A673 (cell line): ENCODE measurements at regions not wholly inside any gene's neighbourhood (a gene's known extent, or its start where the extent isn't known, plus 50 kb on each side); places are given as distances from the start of the nearest gene placed in this dataset.
A peak's percentile ranks its signal among the peaks of the same experiment; 100 is the strongest.

Source experiments
- EZH2 ChIP-seq: fragments of 200-600 bp; sonication (generic); IDR thresholded peaks from 2 replicates; pipeline ENCODE4 v1.6.1; 2017; ENCODE audit warnings: borderline replicate concordance, low read depth, mild to moderate bottlenecking, mixed read lengths, antibody characterized with exemption, low read length; ENCODE audit not compliant: poor library complexity, severe bottlenecking
- TF ChIP-seq, protein P1 (sequence below): fragments of 300-800, 200-600 bp; sonication (generic); conservative IDR thresholded peaks from 2 replicates; pipeline ENCODE4 v1.5.1; 2017; ENCODE audit warnings: low read depth, mild to moderate bottlenecking, antibody characterized with exemption, low read length, moderate library complexity, mixed read lengths

DNA sequence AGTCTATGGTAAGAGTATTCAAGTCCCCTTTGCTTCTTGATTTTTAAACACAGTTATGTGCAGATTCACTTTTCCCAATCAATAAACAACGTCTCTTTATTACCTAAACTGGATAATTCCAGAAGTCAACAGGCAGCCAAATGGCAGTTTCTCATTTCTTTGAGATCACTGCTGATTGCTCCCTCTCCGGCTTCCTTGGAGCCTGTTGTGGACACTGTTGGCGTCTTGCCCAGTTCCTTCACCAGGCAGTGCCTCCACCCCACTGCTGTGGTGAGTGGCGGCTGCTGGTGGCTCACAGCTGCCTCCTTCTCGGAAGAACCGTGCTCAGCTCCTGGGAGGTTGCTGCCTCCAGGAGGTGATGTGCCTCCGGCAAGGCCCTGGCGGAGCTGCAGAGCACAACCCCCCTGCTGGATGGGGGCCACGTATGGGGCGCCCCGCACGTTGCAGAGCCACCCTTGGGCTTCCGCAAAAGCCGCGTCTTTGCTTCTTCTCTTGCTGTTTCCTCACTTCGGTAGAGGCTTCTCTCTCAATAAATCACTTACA, 105.1 kb upstream of the CNKSR3 start:
- TF ChIP-seq, protein P1, sequence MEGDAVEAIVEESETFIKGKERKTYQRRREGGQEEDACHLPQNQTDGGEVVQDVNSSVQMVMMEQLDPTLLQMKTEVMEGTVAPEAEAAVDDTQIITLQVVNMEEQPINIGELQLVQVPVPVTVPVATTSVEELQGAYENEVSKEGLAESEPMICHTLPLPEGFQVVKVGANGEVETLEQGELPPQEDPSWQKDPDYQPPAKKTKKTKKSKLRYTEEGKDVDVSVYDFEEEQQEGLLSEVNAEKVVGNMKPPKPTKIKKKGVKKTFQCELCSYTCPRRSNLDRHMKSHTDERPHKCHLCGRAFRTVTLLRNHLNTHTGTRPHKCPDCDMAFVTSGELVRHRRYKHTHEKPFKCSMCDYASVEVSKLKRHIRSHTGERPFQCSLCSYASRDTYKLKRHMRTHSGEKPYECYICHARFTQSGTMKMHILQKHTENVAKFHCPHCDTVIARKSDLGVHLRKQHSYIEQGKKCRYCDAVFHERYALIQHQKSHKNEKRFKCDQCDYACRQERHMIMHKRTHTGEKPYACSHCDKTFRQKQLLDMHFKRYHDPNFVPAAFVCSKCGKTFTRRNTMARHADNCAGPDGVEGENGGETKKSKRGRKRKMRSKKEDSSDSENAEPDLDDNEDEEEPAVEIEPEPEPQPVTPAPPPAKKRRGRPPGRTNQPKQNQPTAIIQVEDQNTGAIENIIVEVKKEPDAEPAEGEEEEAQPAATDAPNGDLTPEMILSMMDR: peak; percentile 34; the same call in 1 of the 2 replicates
- TF ChIP-seq EZH2: no peak
